ENCODE measurements at regions not wholly inside any gene's neighbourhood (a gene's known extent, or its start where the extent isn't known, plus 50 kb on each side); places are given as distances from the start of the nearest gene placed in this dataset.
"Not testable (repeated sequence)": the region's sequence is repeated elsewhere in the genome, so short reads cannot be mapped to it uniquely, and the experiment has no call there.

GRCh38 chr7:101146-102046, 91.0 kb upstream of the FAM20C start:
- no peak for DNase-seq (ENCODE audit: low spot score)
- ChIA-PET CTCF (no interaction called here), POLR2A (ENCODE audit: low non-redundant PET) (no interaction called here)
- Histone ChIP-seq H3K27ac (ENCODE audit: low read depth, low read length, poor library complexity, severe bottlenecking) (no peak overlapping the region), H3K27me3 (replicated peaks; ENCODE audit: insufficient read depth, low read depth, low read length, poor library complexity) (no peaks in the 10 kb centered on the region), H3K4me3 (ENCODE audit: low read depth, low read length, poor library complexity, severe bottlenecking) (no peak overlapping the region), H3K4me1 (ENCODE audit: insufficient read depth, low read length, poor library complexity, severe bottlenecking) (no peaks in the 10 kb centered on the region), H3K9me3 (ENCODE audit: low read depth, low read length, poor library complexity, severe bottlenecking) (no peaks in the 10 kb centered on the region), H3K36me3 (ENCODE audit: insufficient read depth, low read length, poor library complexity, severe bottlenecking) (no peaks in the 10 kb centered on the region)
- no peak for TF ChIP-seq CTCF (conservative IDR thresholded peaks at IDR 0.05; ENCODE audit: low read depth, low read length)
- no TSS peak for BruUV-seq (replicated peaks)
- intact Hi-C loops (cut with micrococcal nuclease; ENCODE audit: unreplicated experiment), result no loop called here

GRCh38 chr7:102047-102711, 90.2 kb upstream of the FAM20C start:
- Histone ChIP-seq H3K36me3 (ENCODE audit: insufficient read depth, low read length, poor library complexity, severe bottlenecking) (no peaks in the 10 kb centered on the region), H3K4me3 (ENCODE audit: low read depth, low read length, poor library complexity, severe bottlenecking) (no peak overlapping the region), H3K4me1 (ENCODE audit: insufficient read depth, low read length, poor library complexity, severe bottlenecking) (no peaks in the 10 kb centered on the region), H3K27me3 (replicated peaks; ENCODE audit: insufficient read depth, low read depth, low read length, poor library complexity) (no peaks in the 10 kb centered on the region), H3K9me3 (ENCODE audit: low read depth, low read length, poor library complexity, severe bottlenecking) (no peaks in the 10 kb centered on the region), H3K27ac (ENCODE audit: low read depth, low read length, poor library complexity, severe bottlenecking) (no peak overlapping the region)
- ChIA-PET POLR2A (ENCODE audit: low non-redundant PET) (no interaction called here), CTCF (no interaction called here)
- intact Hi-C loops (cut with micrococcal nuclease; ENCODE audit: unreplicated experiment), result no loop called here
- BruUV-seq (replicated peaks), result no TSS peak
- no peak for DNase-seq (ENCODE audit: low spot score)
- TF ChIP-seq EZH2 (IDR thresholded peaks at IDR 0.05; ENCODE audit: borderline replicate concordance, low read depth, low read length, poor library complexity, severe bottlenecking) (no peak), CTCF (conservative IDR thresholded peaks at IDR 0.05; ENCODE audit: low read depth, low read length) (no peak)

GRCh38 chr7:102721-103120, 89.7 kb upstream of the FAM20C start:
- POLR2A ChIA-PET (ENCODE audit: low non-redundant PET), result no interaction called here
- Histone ChIP-seq H3K4me3 (ENCODE audit: low read depth, low read length, poor library complexity, severe bottlenecking) (no peak overlapping the region), H3K27ac (ENCODE audit: low read depth, low read length, poor library complexity, severe bottlenecking) (no peak overlapping the region), H3K4me1 (ENCODE audit: insufficient read depth, low read length, poor library complexity, severe bottlenecking) (no peaks in the 10 kb centered on the region), H3K9me3 (ENCODE audit: low read depth, low read length, poor library complexity, severe bottlenecking) (no peaks in the 10 kb centered on the region), H3K27me3 (replicated peaks; ENCODE audit: insufficient read depth, low read depth, low read length, poor library complexity) (no peaks in the 10 kb centered on the region), H3K36me3 (ENCODE audit: insufficient read depth, low read length, poor library complexity, severe bottlenecking) (no peaks in the 10 kb centered on the region)
- no TSS peak for BruUV-seq (replicated peaks)
- no peak for DNase-seq (ENCODE audit: low spot score)
- intact Hi-C loops (cut with micrococcal nuclease; ENCODE audit: unreplicated experiment), result no loop called here
- CTCF ChIA-PET, result no interaction called here
- no peak for TF ChIP-seq EZH2 (IDR thresholded peaks at IDR 0.05; ENCODE audit: borderline replicate concordance, low read depth, low read length, poor library complexity, severe bottlenecking)
- TF ChIP-seq CTCF (conservative IDR thresholded peaks at IDR 0.05; ENCODE audit: low read depth, low read length), result no peak

GRCh38 chr7:103981-104380, 88.4 kb upstream of the FAM20C start:
- H3K9me3 ChIP-seq (ENCODE audit: low read depth, low read length, poor library complexity, severe bottlenecking); POLR2A ChIA-PET (ENCODE audit: low non-redundant PET); H3K27ac ChIP-seq (ENCODE audit: low read depth, low read length, poor library complexity, severe bottlenecking); BruUV-seq (replicated peaks); H3K4me3 ChIP-seq (ENCODE audit: low read depth, low read length, poor library complexity, severe bottlenecking); intact Hi-C loops (cut with micrococcal nuclease; ENCODE audit: unreplicated experiment); CTCF ChIA-PET; H3K27me3 ChIP-seq (replicated peaks; ENCODE audit: insufficient read depth, low read depth, low read length, poor library complexity); H3K4me1 ChIP-seq (ENCODE audit: insufficient read depth, low read length, poor library complexity, severe bottlenecking); H3K36me3 ChIP-seq (ENCODE audit: insufficient read depth, low read length, poor library complexity, severe bottlenecking); DNase-seq (ENCODE audit: low spot score): not testable (repeated sequence)

Measured in A673 (cell line).